ENCODE measurements at regions not wholly inside any gene's neighbourhood (a gene's known extent, or its start where the extent isn't known, plus 50 kb on each side); places are given as distances from the start of the nearest gene placed in this dataset.

GRCh38 chr10:118473305-118473960 is 122.0 kb downstream of the PRLHR start:
- TF ChIP-seq CTCF (IDR thresholded peaks at IDR 0.05) (no peak), POLR2A (IDR thresholded peaks at IDR 0.05) (no peak)
